ENCODE measurements at regions not wholly inside any gene's neighbourhood (a gene's known extent, or its start where the extent isn't known, plus 50 kb on each side); places are given as distances from the start of the nearest gene placed in this dataset.

DNA sequence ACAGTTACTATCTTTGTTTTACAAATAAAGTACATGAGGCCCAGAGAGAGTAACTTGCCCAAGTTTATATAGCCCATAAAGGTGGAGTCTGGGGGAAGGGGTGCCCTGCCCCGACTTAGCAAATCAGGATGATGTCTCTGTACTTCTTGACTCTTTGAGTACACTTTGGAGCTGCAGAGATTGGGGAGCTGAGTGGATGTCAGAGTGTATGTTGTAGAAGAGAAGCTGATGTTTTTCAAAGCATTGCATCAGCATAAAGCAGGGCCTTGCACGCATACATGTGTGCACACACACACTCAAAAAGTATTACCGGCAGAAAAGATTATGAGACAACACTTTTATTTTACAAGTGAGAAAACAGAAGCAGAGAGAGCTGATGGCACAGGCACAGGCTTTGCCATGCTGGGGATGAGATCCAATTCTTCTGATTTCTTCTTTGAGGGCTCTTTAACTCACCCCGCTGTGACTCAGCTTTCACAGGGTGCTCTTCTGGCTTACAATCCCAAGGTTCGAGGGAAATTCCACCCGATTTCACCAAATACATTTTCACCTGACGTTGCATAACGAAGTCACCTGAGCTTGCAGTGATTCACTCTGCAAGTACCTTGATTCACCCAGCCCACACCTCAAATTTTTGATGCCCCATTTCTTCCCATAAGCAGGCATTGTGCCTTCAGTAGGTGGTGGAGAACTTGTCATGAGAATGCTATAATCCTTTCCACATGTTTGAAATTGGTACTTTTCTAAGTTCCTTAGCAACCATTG is 292.8 kb upstream of the BOD1L1 start:
- Mint-ChIP-seq H3K27me3 (ENCODE audit: insufficient read depth, low read depth) (no peaks in the 10 kb centered on the region), H3K4me3 (no peak overlapping the region), H3K4me1 (peaks cover 10% of the 10 kb centered on the region), H3K9me3 (peaks cover 3% of the 10 kb centered on the region), H3K36me3 (no peaks in the 10 kb centered on the region), H3K27ac (no peak overlapping the region)
- H3K9ac ChIP-seq: no peak overlapping the region
- H3K36me3 ChIP-seq: no peaks in the 10 kb centered on the region
- peaks cover 7% of the 10 kb centered on the region for H3K4me1 ChIP-seq
- H3K27me3 ChIP-seq: no peaks in the 10 kb centered on the region
- H3K4me2 ChIP-seq: no peak overlapping the region
- TF ChIP-seq EZH2phosphoT487 (IDR thresholded peaks at IDR 0.05): no peak
- TF ChIP-seq, protein P1, sequence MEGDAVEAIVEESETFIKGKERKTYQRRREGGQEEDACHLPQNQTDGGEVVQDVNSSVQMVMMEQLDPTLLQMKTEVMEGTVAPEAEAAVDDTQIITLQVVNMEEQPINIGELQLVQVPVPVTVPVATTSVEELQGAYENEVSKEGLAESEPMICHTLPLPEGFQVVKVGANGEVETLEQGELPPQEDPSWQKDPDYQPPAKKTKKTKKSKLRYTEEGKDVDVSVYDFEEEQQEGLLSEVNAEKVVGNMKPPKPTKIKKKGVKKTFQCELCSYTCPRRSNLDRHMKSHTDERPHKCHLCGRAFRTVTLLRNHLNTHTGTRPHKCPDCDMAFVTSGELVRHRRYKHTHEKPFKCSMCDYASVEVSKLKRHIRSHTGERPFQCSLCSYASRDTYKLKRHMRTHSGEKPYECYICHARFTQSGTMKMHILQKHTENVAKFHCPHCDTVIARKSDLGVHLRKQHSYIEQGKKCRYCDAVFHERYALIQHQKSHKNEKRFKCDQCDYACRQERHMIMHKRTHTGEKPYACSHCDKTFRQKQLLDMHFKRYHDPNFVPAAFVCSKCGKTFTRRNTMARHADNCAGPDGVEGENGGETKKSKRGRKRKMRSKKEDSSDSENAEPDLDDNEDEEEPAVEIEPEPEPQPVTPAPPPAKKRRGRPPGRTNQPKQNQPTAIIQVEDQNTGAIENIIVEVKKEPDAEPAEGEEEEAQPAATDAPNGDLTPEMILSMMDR (IDR thresholded peaks at IDR 0.05): no peak
- no peak for TF ChIP-seq EZH2 (IDR thresholded peaks at IDR 0.05)
- H2AFZ ChIP-seq (replicated peaks): no peak overlapping the region
- DNase-seq (ENCODE audit: low spot score): no peak
- no peaks in the 10 kb centered on the region for H3K79me2 ChIP-seq (ENCODE audit: low read depth)
- H3F3A ChIP-seq (ENCODE audit: low read depth): no peaks in the 10 kb centered on the region
- H3K4me3 ChIP-seq: no peak overlapping the region
- no peaks in the 10 kb centered on the region for H3K9me3 ChIP-seq (ENCODE audit: low read depth)
- H3K27ac ChIP-seq: no peak overlapping the region
- H4K20me1 ChIP-seq (ENCODE audit: low read depth): no peaks in the 10 kb centered on the region

DNA sequence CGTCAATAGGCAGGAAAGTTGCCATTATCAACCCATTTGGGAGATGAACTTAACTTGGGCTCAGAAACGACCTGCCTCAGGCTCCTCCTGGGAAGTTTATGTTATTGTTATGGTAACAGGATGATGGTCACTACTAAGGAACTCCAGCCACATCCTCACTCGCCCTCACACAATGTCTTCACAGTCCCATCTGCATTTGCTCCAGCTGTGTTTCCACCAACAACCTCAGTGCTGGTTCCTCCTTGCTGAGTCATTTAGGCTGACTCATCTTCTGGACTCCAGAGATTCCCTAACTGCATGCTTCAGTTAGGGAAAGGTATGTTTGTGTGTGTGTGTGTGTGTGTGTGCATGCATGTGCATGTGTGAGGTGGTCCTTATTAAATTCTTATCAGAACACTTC is 293.4 kb upstream of the BOD1L1 start:
- H2AFZ ChIP-seq (replicated peaks): no peak overlapping the region
- H3K4me3 ChIP-seq: no peak overlapping the region
- H3F3A ChIP-seq (ENCODE audit: low read depth): no peaks in the 10 kb centered on the region
- H3K27me3 ChIP-seq: no peaks in the 10 kb centered on the region
- peaks cover 3% of the 10 kb centered on the region for H3K9me3 Mint-ChIP-seq
- no peak overlapping the region for H3K27ac ChIP-seq
- DNase-seq (ENCODE audit: low spot score): no peak
- H3K9ac ChIP-seq: no peak overlapping the region
- no peak overlapping the region for H3K27ac Mint-ChIP-seq
- no peaks in the 10 kb centered on the region for H3K27me3 Mint-ChIP-seq (ENCODE audit: insufficient read depth, low read depth)
- H3K4me2 ChIP-seq: no peak overlapping the region
- TF ChIP-seq, protein P1 (IDR thresholded peaks at IDR 0.05): no peak
- TF ChIP-seq EZH2 (IDR thresholded peaks at IDR 0.05) (no peak), EZH2phosphoT487 (IDR thresholded peaks at IDR 0.05) (no peak)
- no peaks in the 10 kb centered on the region for H3K36me3 ChIP-seq
- H3K79me2 ChIP-seq (ENCODE audit: low read depth): no peaks in the 10 kb centered on the region
- H3K4me1 ChIP-seq: peaks cover 1% of the 10 kb centered on the region
- H3K9me3 ChIP-seq (ENCODE audit: low read depth): no peaks in the 10 kb centered on the region
- no peaks in the 10 kb centered on the region for H3K36me3 Mint-ChIP-seq
- no peaks in the 10 kb centered on the region for H4K20me1 ChIP-seq (ENCODE audit: low read depth)
- H3K4me1 Mint-ChIP-seq: peaks cover 6% of the 10 kb centered on the region
- H3K4me3 Mint-ChIP-seq: no peak overlapping the region

DNA sequence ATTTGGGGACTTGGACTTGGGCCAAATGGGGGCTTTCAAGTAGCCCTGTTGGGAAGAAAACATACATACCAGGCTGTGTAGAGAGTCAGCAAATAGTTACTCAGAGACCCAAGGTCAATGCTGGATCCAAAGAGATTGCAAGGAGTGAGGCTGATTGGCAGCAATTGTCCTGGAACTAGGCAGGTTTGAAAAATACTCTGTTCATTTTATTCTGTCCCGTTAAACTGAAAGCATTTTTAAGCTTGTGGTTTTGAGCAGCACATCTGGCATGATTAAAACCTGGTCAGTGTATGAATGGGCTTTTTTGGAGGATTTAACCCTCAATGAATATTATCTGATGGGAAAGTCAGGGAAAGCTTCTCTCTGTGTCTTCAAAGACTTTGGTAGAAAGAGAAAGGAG is 294.3 kb upstream of the BOD1L1 start:
- Histone ChIP-seq H2AFZ (replicated peaks) (no peak overlapping the region), H3K4me3 (no peak overlapping the region), H3K4me1 (no peaks in the 10 kb centered on the region), H3K79me2 (ENCODE audit: low read depth) (no peaks in the 10 kb centered on the region), H3K27ac (no peak overlapping the region), H4K20me1 (ENCODE audit: low read depth) (no peaks in the 10 kb centered on the region), H3K36me3 (no peaks in the 10 kb centered on the region), H3F3A (ENCODE audit: low read depth) (no peaks in the 10 kb centered on the region), H3K27me3 (no peaks in the 10 kb centered on the region), H3K4me2 (no peak overlapping the region), H3K9me3 (ENCODE audit: low read depth) (no peaks in the 10 kb centered on the region), H3K9ac (no peak overlapping the region)
- DNase-seq (ENCODE audit: low spot score): no peak
- peaks cover 3% of the 10 kb centered on the region for H3K9me3 Mint-ChIP-seq
- no peak for TF ChIP-seq EZH2 (IDR thresholded peaks at IDR 0.05)
- no peak for TF ChIP-seq EZH2phosphoT487 (IDR thresholded peaks at IDR 0.05)
- TF ChIP-seq, protein P1 (IDR thresholded peaks at IDR 0.05): no peak
- H3K27ac Mint-ChIP-seq: no peak overlapping the region
- H3K36me3 Mint-ChIP-seq: no peaks in the 10 kb centered on the region
- H3K4me1 Mint-ChIP-seq: peaks cover 6% of the 10 kb centered on the region
- no peak overlapping the region for H3K4me3 Mint-ChIP-seq
- H3K27me3 Mint-ChIP-seq (ENCODE audit: insufficient read depth, low read depth): no peaks in the 10 kb centered on the region
